IPS DF 19.7 (cell line): ENCODE measurements at regions not wholly inside any gene's neighbourhood (a gene's known extent, or its start where the extent isn't known, plus 50 kb on each side); places are given as distances from the start of the nearest gene placed in this dataset.
A peak's percentile ranks its signal among the peaks of the same experiment; 100 is the strongest.
"Not testable (repeated sequence)": the region's sequence is repeated elsewhere in the genome, so short reads cannot be mapped to it uniquely, and the experiment has no call there.

Experiments
- DNase-seq: peaks from one replicate; pipeline ENCODE4 v3.0.0-alpha.2; 2013; ENCODE audit warnings: low read depth, low spot score

GRCh38 chr4:177242651-177243286 lies 66.9 kb upstream of the NEIL3 start:
- DNase-seq, result no peak

GRCh38 chr4:177246641-177247584 lies 62.8 kb upstream of the NEIL3 start:
- no peak for DNase-seq

GRCh38 chr4:177250056-177250696 lies 59.5 kb upstream of the NEIL3 start:
- peak; percentile 23 for DNase-seq

GRCh38 chr4:177251237-177251636 lies 58.4 kb upstream of the NEIL3 start:
- no peak for DNase-seq

GRCh38 chr4:177255359-177255758 lies 54.3 kb upstream of the NEIL3 start:
- DNase-seq, result no peak

GRCh38 chr4:177256950-177257349 lies 52.7 kb upstream of the NEIL3 start:
- no peak for DNase-seq

- not testable (repeated sequence) for DNase-seq
These were observed 50.2 kb upstream of the NEIL3 start for GRCh38 chr4:177259466-177259865.
